AG04449 (cell line): ENCODE measurements at regions not wholly inside any gene's neighbourhood (a gene's known extent, or its start where the extent isn't known, plus 50 kb on each side); places are given as distances from the start of the nearest gene placed in this dataset.

Experiments used
- CTCF ChIA-PET: fragments of 350-600 bp; formaldehyde crosslinking; extraction: SDS; loops from one replicate; lab custom pipeline; 2021; ENCODE audit warnings: antibody characterized with exemption; lab: Yijun Ruan, JAX
- POLR2A ChIA-PET: fragments of 400-600, 350-600 bp; formaldehyde crosslinking; extraction: SDS; loops from one replicate; lab custom pipeline; 2020; ENCODE audit warnings: antibody characterized with exemption, inconsistent platforms; lab: Yijun Ruan, JAX
- DNase-seq: peaks from one replicate; pipeline ENCODE4 v3.0.0-alpha.2; 2010; ENCODE audit warnings: low read depth, low spot score
- H3K4me3 ChIP-seq: 2 replicates; pipeline ENCODE4 v1.5.1; 2011; ENCODE audit warnings: low read depth, mild to moderate bottlenecking, control low read depth, low read length
- CTCF ChIP-seq: IDR thresholded peaks from one replicate; pipeline ENCODE4 v1.5.1; 2011; ENCODE audit warnings: mild to moderate bottlenecking, moderate library complexity, low read length, control low read depth, inconsistent platforms; ENCODE audit not compliant: insufficient read depth; ENCODE audit errors: missing control alignments

GRCh38 chr12:31790759-31791158, 61.9 kb upstream of the AMN1 start:
- no peak overlapping the region for H3K4me3 ChIP-seq
- TF ChIP-seq CTCF: no peak
- DNase-seq: no peak
- ChIA-PET CTCF (no interaction called here), POLR2A (no interaction called here)

GRCh38 chr12:31785318-31785717, 56.5 kb upstream of the AMN1 start:
- no peak for DNase-seq
- TF ChIP-seq CTCF: no peak
- ChIA-PET POLR2A (no interaction called here), CTCF (no interaction called here)
- no peak overlapping the region for H3K4me3 ChIP-seq

- POLR2A ChIA-PET: no interaction called here
- no peak overlapping the region for H3K4me3 ChIP-seq
- CTCF ChIA-PET: no interaction called here
- TF ChIP-seq CTCF: no peak
- no peak for DNase-seq
Observed at GRCh38 chr12:31783996-31784645, 55.3 kb upstream of the AMN1 start.

- TF ChIP-seq CTCF: no peak
- ChIA-PET POLR2A (no interaction called here), CTCF (no interaction called here)
- no peak overlapping the region for H3K4me3 ChIP-seq
- DNase-seq: no peak
Observed at GRCh38 chr12:31783556-31783955, 54.7 kb upstream of the AMN1 start.

GRCh38 chr12:31781894-31782540, 53.2 kb upstream of the AMN1 start:
- ChIA-PET POLR2A (no interaction called here), CTCF (no interaction called here)
- no peak for DNase-seq
- TF ChIP-seq CTCF: no peak
- H3K4me3 ChIP-seq: no peak overlapping the region

- TF ChIP-seq CTCF: no peak
- CTCF ChIA-PET: no interaction called here
- POLR2A ChIA-PET: no interaction called here
- no peak overlapping the region for H3K4me3 ChIP-seq
- DNase-seq: no peak
Observed at GRCh38 chr12:31780096-31780495, 51.3 kb upstream of the AMN1 start.
